SH-SY5Y (cell line): ENCODE measurements at regions not wholly inside any gene's neighbourhood (a gene's known extent, or its start where the extent isn't known, plus 50 kb on each side); places are given as distances from the start of the nearest gene placed in this dataset.

Source experiments
- GATA2 ChIP-seq: IDR thresholded peaks from 2 replicates; pipeline ENCODE4 v1.6.1; 2011; ENCODE audit warnings: mild to moderate bottlenecking, low read depth, low read length
- GATA3 ChIP-seq: IDR thresholded peaks from 2 replicates; pipeline ENCODE4 v1.6.1; 2011; ENCODE audit warnings: low read depth, mild to moderate bottlenecking, low read length, moderate library complexity

GRCh38 chr2:137747509-137747908 is 216.8 kb upstream of the HNMT start:
- TF ChIP-seq GATA2: no peak
- no peak for TF ChIP-seq GATA3
